Stimulated activated CD4-positive, alpha-beta T cell treated with anti-CD3 and anti-CD28 coated beads, Interleukin-4, amount 100 ng/mL, for 4 hours (primary cell): ENCODE measurements at regions not wholly inside any gene's neighbourhood (a gene's known extent, or its start where the extent isn't known, plus 50 kb on each side); places are given as distances from the start of the nearest gene placed in this dataset.
A peak's percentile ranks its signal among the peaks of the same experiment; 100 is the strongest.
"Not testable (repeated sequence)": the region's sequence is repeated elsewhere in the genome, so short reads cannot be mapped to it uniquely, and the experiment has no call there.

Source experiments
- DNase-seq, 2 experiments: peaks; one replicate each; pipeline ENCODE4 v3.0.0-alpha.2; 2020

DNA sequence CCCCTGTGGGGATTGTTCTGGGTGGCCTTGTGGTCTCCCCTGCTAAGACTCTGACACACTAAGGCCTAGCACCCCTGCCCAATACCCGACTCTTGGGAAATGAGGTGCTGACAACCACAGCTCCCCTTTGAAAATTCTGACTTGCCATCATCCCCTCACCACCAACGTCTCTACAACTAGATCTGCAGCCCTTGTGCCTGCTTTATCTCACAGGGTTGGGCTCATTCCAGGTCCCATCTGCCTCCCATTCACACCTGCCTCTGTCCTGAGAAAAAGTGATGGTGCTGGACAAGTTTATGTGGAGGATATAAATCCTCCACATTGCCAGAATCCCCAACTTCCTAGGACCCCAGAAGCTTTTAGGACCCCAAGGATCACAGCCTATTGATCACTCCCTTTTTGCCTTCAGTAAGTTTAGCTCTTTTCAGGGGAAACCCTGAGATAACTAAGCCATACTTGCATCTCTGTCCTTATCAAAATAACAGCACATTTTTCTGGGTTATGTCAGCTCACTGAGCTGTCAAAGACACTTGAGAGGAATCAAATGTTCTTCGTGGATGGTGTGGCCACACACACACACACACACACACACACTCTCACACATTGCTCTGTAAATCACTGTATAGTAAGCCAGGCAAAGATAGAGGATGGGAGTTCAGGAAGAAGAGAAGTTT is 136.8 kb upstream of the CES5A start:
- no peak for DNase-seq

- no peak for DNase-seq
These were observed 130.8 kb upstream of the CES5A start for GRCh38 chr16:56005958-56006357.

DNA sequence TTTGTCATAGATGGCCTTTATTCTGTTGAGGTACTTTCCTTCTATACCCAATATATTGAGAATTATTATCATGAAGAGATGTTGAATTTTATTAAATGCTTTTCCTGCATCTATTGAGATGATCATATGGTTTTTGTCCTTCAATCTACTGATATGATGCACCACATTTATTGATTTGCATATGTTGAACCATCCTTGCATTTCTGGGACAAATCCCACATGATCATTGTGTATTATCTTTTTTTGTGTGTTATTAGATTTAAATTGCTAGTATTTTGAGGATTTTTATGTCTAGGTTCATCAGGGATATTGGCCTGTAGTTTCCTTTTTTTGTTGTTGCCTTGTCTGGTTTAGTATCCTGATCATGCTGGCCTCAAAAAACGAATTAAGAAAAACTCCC is 124.5 kb upstream of the CES5A start:
- DNase-seq = no peak

DNA sequence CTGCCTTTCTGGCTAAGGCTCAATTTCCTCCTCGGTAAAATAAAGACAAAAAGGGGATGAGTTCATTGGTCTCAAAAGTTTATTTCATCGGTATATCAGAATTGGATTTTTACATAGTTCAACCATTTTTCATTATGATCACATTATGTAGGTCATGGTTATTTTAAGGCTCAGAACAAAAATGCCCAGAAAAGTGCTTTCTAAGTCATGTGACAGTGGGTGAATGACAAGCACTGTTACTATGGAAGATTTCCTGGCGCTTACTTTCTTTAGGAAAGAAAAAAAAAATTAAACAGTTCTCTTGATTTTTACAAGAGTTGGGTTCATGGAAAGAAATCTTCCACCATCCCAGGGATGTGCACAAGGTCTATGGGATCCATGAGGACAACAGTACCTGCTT is 117.9 kb upstream of the CES5A start:
- DNase-seq = no peak

DNA sequence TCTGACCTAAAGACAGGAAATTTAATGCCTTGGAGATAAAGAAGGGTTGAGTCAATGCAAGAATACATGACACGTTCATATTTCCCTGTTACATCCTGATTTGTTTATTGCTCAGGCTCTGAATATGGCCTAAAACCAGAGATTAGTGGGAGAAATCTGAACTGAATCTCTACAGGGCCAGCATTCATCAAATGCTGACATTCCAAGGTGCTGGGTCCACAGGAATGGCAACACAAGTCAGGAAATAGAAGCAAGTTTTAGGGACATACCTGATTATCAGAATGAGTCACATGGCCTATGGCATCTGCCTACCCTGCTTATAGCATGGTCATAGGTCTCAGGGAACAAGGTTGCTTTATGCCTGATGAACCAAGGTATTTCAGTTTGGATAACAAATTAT is 117.4 kb upstream of the CES5A start:
- no peak for DNase-seq

DNA sequence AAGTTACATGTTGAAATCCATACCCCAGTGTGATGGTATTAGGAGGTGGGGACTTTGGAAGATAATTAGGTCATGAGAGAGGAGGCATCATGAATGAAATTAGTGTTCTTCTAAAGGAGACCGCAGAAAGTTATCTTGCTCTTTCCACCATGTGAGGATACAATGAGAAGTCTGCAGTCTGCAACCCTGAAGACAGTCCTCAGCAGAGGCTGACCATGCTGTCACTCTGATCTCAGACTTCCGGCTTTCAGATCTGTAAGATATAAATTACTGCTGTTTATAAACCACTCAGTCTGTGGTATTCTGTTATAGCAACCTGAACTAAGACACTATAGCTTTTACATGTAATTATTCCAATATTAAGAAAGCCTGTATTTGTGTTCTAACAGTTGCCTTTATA is 116.7 kb upstream of the CES5A start:
- no peak for DNase-seq

GRCh38 chr16:55989569-55989907 is 114.4 kb upstream of the CES5A start:
- DNase-seq = no peak

DNA sequence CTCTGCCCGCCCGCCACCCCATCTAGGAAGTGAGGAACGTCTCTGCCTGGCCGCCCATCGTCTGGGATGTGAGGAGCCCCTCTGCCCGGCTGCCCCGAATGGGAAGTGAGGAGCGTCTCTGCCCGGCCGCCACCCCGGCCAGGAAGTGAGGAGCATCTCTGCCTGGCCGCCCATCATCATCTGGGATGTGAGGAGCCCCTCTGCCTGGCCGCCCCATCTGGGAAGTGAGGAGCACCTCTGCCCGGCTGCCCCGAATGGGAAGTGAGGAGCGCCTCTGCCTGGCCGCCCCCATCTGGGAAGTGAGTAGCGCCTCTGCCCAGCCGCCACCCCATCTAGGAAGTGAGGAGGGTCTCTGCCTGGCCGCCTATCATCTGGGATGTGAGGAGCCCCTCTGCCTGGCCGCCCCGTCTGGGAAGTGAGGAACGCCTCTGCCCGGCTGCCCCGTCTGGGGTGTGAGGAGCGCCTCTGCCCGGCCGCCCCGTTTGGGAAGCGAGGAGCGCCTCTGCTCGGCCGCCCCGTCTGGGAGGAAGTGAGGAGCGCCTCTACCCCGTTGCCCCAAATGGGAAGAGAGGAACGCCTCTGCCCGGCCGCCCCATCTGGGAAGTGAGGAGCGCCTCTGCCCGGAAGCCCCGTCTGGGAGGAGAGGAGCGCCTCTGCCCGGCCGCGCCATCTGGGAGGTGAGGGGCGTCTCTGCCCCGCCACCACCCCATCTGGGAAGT is 113.8 kb upstream of the CES5A start:
- DNase-seq = not testable (repeated sequence)

DNA sequence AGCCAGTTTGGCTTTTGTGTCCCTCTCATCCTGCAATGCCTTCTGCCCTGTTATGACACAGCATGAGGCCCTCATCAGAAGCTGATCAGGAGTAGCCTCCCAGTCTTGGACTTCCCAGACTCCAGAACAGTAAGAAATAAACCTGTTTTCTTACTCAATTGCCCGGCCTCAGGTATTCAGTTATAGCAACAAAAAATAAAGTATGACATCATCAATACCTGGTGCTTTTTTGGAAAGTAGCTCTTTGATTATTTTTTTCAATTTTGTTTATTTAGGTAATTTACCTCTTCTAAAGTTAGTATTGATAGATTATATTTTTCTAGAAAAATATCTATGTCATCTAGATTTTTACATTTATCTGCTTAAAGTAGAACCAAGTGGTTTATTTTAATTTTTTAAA is 112.8 kb upstream of the CES5A start:
- no peak for DNase-seq

DNA sequence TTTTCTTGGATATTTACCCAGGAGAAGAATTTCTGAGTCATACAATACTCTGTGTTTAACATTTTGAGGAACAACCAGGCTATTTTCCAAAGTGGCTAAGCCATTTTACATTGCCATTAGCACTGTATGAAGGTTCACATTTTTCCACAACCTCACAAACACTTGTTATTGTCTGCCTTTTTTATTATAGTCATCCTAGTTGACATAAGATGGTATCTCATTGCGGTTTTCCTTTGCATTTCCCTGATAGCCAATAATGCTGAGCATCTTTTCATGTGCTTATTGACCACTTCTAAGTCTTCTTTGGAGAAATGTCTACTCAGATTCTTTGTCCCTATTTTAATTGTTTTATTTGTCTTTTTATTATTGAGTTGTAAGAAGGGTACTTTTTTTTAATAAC is 107.4 kb upstream of the CES5A start:
- DNase-seq = no peak

DNA sequence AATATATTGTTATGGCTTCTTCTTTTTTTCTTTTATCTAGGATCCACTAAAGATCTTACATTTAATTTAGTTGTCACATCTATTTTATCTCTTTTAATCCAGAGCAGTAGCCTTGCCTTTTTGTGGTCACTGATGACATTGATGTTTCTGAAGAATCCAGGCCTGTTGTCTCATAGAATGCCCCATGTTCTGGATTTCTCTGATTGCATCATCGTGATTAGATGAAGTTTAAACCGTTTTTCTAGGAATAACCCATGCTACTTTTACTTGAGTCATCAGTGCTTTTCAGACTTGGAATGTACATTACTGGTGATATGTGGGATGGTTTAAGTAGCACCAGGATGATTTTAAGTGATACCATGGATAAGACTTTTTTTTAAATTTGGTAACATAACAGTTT is 106.4 kb upstream of the CES5A start:
- no peak for DNase-seq

DNA sequence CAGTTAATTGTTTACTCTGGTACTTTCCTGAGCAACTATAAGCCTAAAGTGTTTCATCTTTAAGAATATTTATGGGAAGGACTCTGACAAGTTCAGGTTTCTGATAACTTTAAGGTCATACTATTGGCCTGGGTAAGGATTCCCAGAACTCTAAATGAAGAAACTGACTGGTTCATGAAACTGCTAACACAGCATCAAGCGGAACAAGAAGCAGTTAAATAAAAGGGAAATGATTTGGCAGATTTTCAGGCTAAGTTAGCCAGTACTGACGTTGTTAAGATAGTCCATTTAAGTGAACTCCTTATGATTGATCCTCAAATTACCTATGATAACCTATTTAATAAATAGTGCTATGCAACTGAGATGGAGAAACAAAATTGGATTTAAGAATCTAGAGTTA is 101.6 kb upstream of the CES5A start:
- no peak for DNase-seq

GRCh38 chr16:55971447-55971846 is 96.3 kb upstream of the CES5A start:
- DNase-seq = no peak

- no peak for DNase-seq
These were observed 93.0 kb upstream of the CES5A start for GRCh38 chr16:55968221-55968620.

- DNase-seq = no peak
These were observed 89.8 kb upstream of the CES5A start for GRCh38 chr16:55964923-55965475.

GRCh38 chr16:55955845-55956244 is 80.7 kb upstream of the CES5A start:
- no peak for DNase-seq

- no peak for DNase-seq
These were observed 80.3 kb upstream of the CES5A start for GRCh38 chr16:55955424-55955823.

DNA sequence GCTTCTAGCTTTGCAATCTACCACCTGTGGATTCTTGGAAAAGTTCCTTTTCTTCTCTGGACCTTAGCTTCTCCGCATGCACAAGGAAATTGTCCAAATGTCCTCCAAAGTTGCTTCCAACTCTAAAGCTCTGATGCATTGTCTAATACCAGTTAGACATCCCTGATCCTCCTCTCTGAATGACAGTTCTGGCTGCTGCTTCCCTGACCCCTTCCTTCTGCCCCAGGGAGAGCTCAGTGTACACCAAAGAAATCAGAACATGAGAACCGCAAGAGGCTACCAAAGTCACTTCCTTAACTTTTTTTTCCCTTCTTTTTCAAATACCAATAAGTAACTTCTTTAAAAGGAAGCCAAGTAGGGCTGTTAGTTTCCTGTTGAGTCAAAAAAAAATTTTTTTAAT is 79.7 kb upstream of the CES5A start:
- DNase-seq = no peak

- no peak for DNase-seq
These were observed 74.3 kb upstream of the CES5A start for GRCh38 chr16:55949518-55949917.

DNA sequence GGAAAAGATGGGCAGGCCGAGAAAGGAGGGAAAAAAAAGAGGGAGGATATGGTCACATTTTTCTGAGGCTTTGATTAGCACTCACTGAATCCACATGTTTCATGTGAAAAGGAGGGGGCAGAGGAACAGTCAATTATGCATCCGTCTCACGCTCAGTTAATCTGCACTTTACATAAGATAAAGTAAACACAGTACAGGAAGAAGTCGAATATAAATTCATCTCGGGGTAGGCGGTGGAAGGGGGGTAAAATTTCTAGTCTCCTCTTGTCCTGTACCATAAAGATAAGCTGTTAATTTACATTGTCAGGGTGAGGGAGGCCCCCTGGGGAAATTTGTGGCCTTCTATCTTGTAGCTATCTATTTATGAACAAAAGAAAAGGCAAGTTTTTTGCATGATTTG is 73.1 kb upstream of the CES5A start:
- no peak for DNase-seq

DNA sequence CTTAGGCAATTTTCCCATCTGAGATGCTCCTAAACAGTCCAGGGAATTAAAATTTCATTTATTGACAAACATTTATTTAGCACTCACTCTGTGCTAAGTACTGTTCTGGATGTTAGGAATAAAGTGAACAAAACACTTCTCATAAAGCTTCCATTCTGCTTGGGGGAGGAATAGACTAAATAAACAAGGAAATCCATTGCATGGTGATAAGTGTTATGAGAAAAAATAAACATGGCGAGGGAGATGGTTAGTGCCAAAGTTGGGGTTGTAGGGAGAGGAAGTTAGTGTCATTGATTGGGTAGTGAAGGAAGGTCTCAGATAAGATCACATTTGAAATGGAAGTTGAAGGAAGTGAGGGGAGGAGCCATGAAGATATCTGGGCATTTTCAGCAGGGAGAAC is 72.2 kb upstream of the CES5A start:
- DNase-seq = no peak

GRCh38 chr16:55944377-55944802 is 69.2 kb upstream of the CES5A start:
- peak; percentile 23 to 34 for DNase-seq

DNA sequence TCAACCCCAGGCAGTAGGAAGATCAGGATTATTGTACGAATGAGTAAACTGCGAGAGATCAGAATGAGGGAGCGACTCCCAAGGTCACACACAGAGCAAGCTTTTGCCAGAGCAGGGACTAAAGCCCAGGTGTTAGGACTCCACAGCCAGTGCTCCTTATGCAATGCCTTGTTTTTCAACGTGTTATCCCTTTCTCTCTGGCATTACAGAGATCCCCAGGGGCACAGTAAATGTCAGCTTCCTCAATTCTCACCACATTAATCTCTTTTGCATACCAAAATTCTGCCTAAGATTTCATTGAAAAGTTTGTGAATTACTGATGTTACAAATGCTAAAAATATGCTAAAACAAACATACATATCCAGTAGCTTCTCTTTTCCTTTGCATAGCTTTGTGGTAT is 68.1 kb upstream of the CES5A start:
- no peak for DNase-seq

- DNase-seq = no peak
These were observed 67.6 kb upstream of the CES5A start for GRCh38 chr16:55942821-55943220.

GRCh38 chr16:55941552-55941951 is 66.4 kb upstream of the CES5A start:
- no peak for DNase-seq
